Mesendoderm (in vitro differentiated cells): ENCODE measurements at regions not wholly inside any gene's neighbourhood (a gene's known extent, or its start where the extent isn't known, plus 50 kb on each side); places are given as distances from the start of the nearest gene placed in this dataset.

Experiments
- DNase-seq: peaks from one replicate; pipeline ENCODE4 v3.0.0; 2013
- H2AK5ac ChIP-seq: 2 replicates; pipeline ENCODE4 v1.6.1; 2013; ENCODE audit warnings: low read length, inconsistent platforms
- H2BK120ac ChIP-seq: 2 replicates; pipeline ENCODE4 v1.6.1; 2013; ENCODE audit warnings: low read depth, mild to moderate bottlenecking, low read length, moderate library complexity, mixed read lengths
- H2BK15ac ChIP-seq: replicated peaks from 2 replicates; pipeline ENCODE4 v1.6.1; 2013; ENCODE audit warnings: low read depth, mild to moderate bottlenecking, moderate library complexity
- H2BK5ac ChIP-seq: 2 replicates; pipeline ENCODE4 v1.6.1; 2013; ENCODE audit warnings: low read length, inconsistent platforms
- H3K18ac ChIP-seq: 2 replicates; pipeline ENCODE4 v1.6.1; 2013; ENCODE audit warnings: mild to moderate bottlenecking, low read length, mixed read lengths
- H3K23ac ChIP-seq: one replicate; pipeline ENCODE4 v1.6.1; 2013; ENCODE audit warnings: low read length
- H3K27ac ChIP-seq: 2 replicates; pipeline ENCODE4 v1.5.1; 2013; ENCODE audit warnings: low read depth, mild to moderate bottlenecking, inconsistent platforms, low read length, moderate library complexity
- H3K27me3 ChIP-seq: 2 replicates; pipeline ENCODE4 v1.6.1; 2013; ENCODE audit warnings: low read length, control low read depth, mild to moderate bottlenecking, inconsistent platforms; ENCODE audit not compliant: insufficient read depth, poor library complexity
- H3K36me3 ChIP-seq: 2 replicates; pipeline ENCODE4 v1.6.1; 2013; ENCODE audit warnings: low read length, inconsistent platforms; ENCODE audit not compliant: control insufficient read depth, insufficient read depth
- H3K4ac ChIP-seq: one replicate; pipeline ENCODE4 v1.6.1; 2013; ENCODE audit warnings: low read depth, mild to moderate bottlenecking, low read length, moderate library complexity
- H3K4me1 ChIP-seq: 2 replicates; pipeline ENCODE4 v1.6.1; 2013; ENCODE audit warnings: low read depth, low read length, inconsistent platforms; ENCODE audit not compliant: control insufficient read depth
- H3K4me2 ChIP-seq: 2 replicates; pipeline ENCODE4 v1.6.1; 2013; ENCODE audit warnings: low read length
- H3K4me3 ChIP-seq: 2 replicates; pipeline ENCODE4 v1.5.1; 2013; ENCODE audit warnings: mild to moderate bottlenecking, low read length
- H3K56ac ChIP-seq: one replicate; pipeline ENCODE4 v1.6.1; 2013; ENCODE audit warnings: low read length
- H3K79me1 ChIP-seq: 2 replicates; pipeline ENCODE4 v1.6.1; 2013; ENCODE audit warnings: low read length, inconsistent platforms
- H3K79me2 ChIP-seq: 2 replicates; pipeline ENCODE4 v1.6.1; 2013; ENCODE audit warnings: mild to moderate bottlenecking, low read length; ENCODE audit not compliant: control insufficient read depth, insufficient read depth
- H3K9ac ChIP-seq: 2 replicates; pipeline ENCODE4 v1.6.1; 2013; ENCODE audit warnings: low read length, inconsistent platforms
- H4K5ac ChIP-seq: one replicate; pipeline ENCODE4 v1.6.1; 2013; ENCODE audit warnings: low read length
- H4K8ac ChIP-seq: one replicate; pipeline ENCODE4 v1.6.1; 2013; ENCODE audit warnings: low read depth, mild to moderate bottlenecking, control low read depth, low read length, moderate library complexity
- WGBS: extraction: QIAGEN DNeasy Blood & Tissue Kit; methylation state at CpG from one replicate; pipeline ENCODE4 v1.1.7; 2013; ENCODE audit warnings: low lambda C conversion rate, missing lambda C conversion rate; ENCODE audit not compliant: insufficient coverage; ENCODE audit errors: extremely low coverage; 5-methylcytosine and 5-hydroxymethylcytosine counted together

GRCh38 chr4:126738926-126739325 lies 893.8 kb upstream of the INTU start:
- Histone ChIP-seq H3K9ac (no peak overlapping the region), H3K27me3 (no peaks in the 10 kb centered on the region), H2BK15ac (no peak overlapping the region), H3K4me3 (no peak overlapping the region), H4K8ac (peak overlapping the region; percentile 28), H3K4me1 (no peaks in the 10 kb centered on the region), H2BK5ac (no peak overlapping the region), H3K4ac (no peak overlapping the region), H3K23ac (no peak overlapping the region), H3K79me2 (no peaks in the 10 kb centered on the region), H3K27ac (no peak overlapping the region), H2AK5ac (no peak overlapping the region), H2BK120ac (no peak overlapping the region), H3K4me2 (no peak overlapping the region), H4K5ac (no peak overlapping the region), H3K36me3 (no peaks in the 10 kb centered on the region), H3K79me1 (no peaks in the 10 kb centered on the region), H3K56ac (no peak overlapping the region), H3K18ac (no peak overlapping the region)
- no peak for DNase-seq
- WGBS, result no CpG with 5 or more reads among the region's 1 CpG

GRCh38 chr4:126740687-126741086 lies 892.1 kb upstream of the INTU start:
- no peaks in the 10 kb centered on the region for H3K79me1 ChIP-seq

GRCh38 chr4:126742048-126742447 lies 890.7 kb upstream of the INTU start:
- Histone ChIP-seq H3K23ac (no peak overlapping the region), H3K4me1 (no peaks in the 10 kb centered on the region), H2BK120ac (no peak overlapping the region), H3K27ac (no peak overlapping the region), H3K4ac (no peak overlapping the region), H4K5ac (no peak overlapping the region), H3K36me3 (no peaks in the 10 kb centered on the region), H2BK5ac (no peak overlapping the region), H3K4me2 (no peak overlapping the region), H2AK5ac (no peak overlapping the region), H3K79me1 (no peaks in the 10 kb centered on the region), H3K56ac (no peak overlapping the region), H3K79me2 (no peaks in the 10 kb centered on the region), H2BK15ac (no peak overlapping the region), H3K18ac (no peak overlapping the region), H4K8ac (no peak overlapping the region), H3K4me3 (no peak overlapping the region), H3K27me3 (no peaks in the 10 kb centered on the region), H3K9ac (no peak overlapping the region)
- DNase-seq, result no peak
- WGBS, result no CpG with 5 or more reads among the region's 3 CpGs

More at GRCh38 chr4:126740687-126741086, 892.1 kb upstream of the INTU start:
- Histone ChIP-seq H4K8ac (no peak overlapping the region), H2BK15ac (no peak overlapping the region), H3K27me3 (no peaks in the 10 kb centered on the region), H2BK5ac (no peak overlapping the region), H2BK120ac (no peak overlapping the region), H4K5ac (no peak overlapping the region), H3K27ac (no peak overlapping the region), H3K18ac (no peak overlapping the region), H3K4me1 (no peaks in the 10 kb centered on the region), H3K79me2 (no peaks in the 10 kb centered on the region), H3K4ac (no peak overlapping the region), H3K23ac (no peak overlapping the region), H3K56ac (no peak overlapping the region), H3K9ac (no peak overlapping the region), H2AK5ac (no peak overlapping the region), H3K4me2 (no peak overlapping the region), H3K4me3 (no peak overlapping the region), H3K36me3 (no peaks in the 10 kb centered on the region)
- no peak for DNase-seq
- no CpG with 5 or more reads among the region's 6 CpGs for WGBS

- Histone ChIP-seq H3K9ac (no peak overlapping the region), H3K4me1 (no peaks in the 10 kb centered on the region), H2BK120ac (no peak overlapping the region), H2BK15ac (no peak overlapping the region), H3K4me2 (no peak overlapping the region), H3K23ac (no peak overlapping the region), H3K4ac (no peak overlapping the region), H3K56ac (no peak overlapping the region), H3K27me3 (no peaks in the 10 kb centered on the region), H3K36me3 (no peaks in the 10 kb centered on the region), H2AK5ac (no peak overlapping the region), H3K18ac (no peak overlapping the region), H4K8ac (no peak overlapping the region), H4K5ac (no peak overlapping the region), H3K79me1 (no peaks in the 10 kb centered on the region), H3K4me3 (no peak overlapping the region), H3K27ac (no peak overlapping the region), H2BK5ac (no peak overlapping the region), H3K79me2 (no peaks in the 10 kb centered on the region)
- no CpG with 5 or more reads among the region's 1 CpG for WGBS
- no peak for DNase-seq
Observed at GRCh38 chr4:126742885-126743284, 889.9 kb upstream of the INTU start.

- Histone ChIP-seq H3K23ac (no peak overlapping the region), H3K79me2 (no peaks in the 10 kb centered on the region), H2AK5ac (no peak overlapping the region), H3K18ac (no peak overlapping the region), H4K8ac (no peak overlapping the region), H3K36me3 (no peaks in the 10 kb centered on the region), H3K56ac (no peak overlapping the region), H3K4me3 (no peak overlapping the region), H2BK15ac (no peak overlapping the region), H3K27me3 (no peaks in the 10 kb centered on the region), H3K9ac (no peak overlapping the region), H3K4me2 (no peak overlapping the region), H2BK5ac (no peak overlapping the region), H3K4me1 (no peaks in the 10 kb centered on the region), H4K5ac (no peak overlapping the region), H3K4ac (no peak overlapping the region), H2BK120ac (no peak overlapping the region), H3K79me1 (no peaks in the 10 kb centered on the region), H3K27ac (no peak overlapping the region)
- WGBS, result no CpG with 5 or more reads among the region's 3 CpGs
- no peak for DNase-seq
Observed at GRCh38 chr4:126748736-126749135, 884.0 kb upstream of the INTU start.

- Histone ChIP-seq H3K36me3 (no peaks in the 10 kb centered on the region), H3K79me1 (no peaks in the 10 kb centered on the region), H3K27ac (no peak overlapping the region), H3K4me3 (no peak overlapping the region), H3K9ac (no peak overlapping the region), H3K27me3 (no peaks in the 10 kb centered on the region), H3K23ac (no peak overlapping the region), H4K5ac (no peak overlapping the region), H3K4me1 (no peaks in the 10 kb centered on the region), H3K4me2 (no peak overlapping the region), H3K79me2 (no peaks in the 10 kb centered on the region), H2AK5ac (no peak overlapping the region), H2BK15ac (no peak overlapping the region), H3K56ac (no peak overlapping the region), H2BK5ac (no peak overlapping the region), H4K8ac (no peak overlapping the region), H3K18ac (no peak overlapping the region), H3K4ac (no peak overlapping the region), H2BK120ac (no peak overlapping the region)
- WGBS, result no CpG with 5 or more reads among the region's 2 CpGs
- peak; percentile 21 for DNase-seq
Observed at GRCh38 chr4:126750723-126751122, 882.0 kb upstream of the INTU start.
